ENCODE measurements at regions not wholly inside any gene's neighbourhood (a gene's known extent, or its start where the extent isn't known, plus 50 kb on each side); places are given as distances from the start of the nearest gene placed in this dataset.

DNA sequence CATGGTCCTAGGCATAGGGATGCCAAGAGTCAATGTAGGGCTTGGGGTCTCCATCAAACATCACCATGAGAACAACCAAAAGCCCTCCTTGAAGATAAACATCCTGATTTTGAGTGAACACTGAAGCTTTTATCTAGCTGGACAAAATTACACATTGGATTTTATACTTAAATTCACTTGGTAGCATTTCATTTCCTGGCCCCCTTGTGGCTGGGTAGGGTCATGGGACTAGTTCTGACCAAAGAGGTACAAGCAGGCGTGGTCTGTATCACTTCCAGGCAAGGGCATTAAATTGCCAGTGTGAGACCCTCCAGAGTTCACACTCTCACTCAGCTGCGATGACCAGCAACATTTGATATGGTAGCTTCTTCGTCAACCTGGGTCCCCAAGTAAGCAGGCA, 320.3 kb downstream of the ACTL7B start:
- TF ChIP-seq, protein P1, sequence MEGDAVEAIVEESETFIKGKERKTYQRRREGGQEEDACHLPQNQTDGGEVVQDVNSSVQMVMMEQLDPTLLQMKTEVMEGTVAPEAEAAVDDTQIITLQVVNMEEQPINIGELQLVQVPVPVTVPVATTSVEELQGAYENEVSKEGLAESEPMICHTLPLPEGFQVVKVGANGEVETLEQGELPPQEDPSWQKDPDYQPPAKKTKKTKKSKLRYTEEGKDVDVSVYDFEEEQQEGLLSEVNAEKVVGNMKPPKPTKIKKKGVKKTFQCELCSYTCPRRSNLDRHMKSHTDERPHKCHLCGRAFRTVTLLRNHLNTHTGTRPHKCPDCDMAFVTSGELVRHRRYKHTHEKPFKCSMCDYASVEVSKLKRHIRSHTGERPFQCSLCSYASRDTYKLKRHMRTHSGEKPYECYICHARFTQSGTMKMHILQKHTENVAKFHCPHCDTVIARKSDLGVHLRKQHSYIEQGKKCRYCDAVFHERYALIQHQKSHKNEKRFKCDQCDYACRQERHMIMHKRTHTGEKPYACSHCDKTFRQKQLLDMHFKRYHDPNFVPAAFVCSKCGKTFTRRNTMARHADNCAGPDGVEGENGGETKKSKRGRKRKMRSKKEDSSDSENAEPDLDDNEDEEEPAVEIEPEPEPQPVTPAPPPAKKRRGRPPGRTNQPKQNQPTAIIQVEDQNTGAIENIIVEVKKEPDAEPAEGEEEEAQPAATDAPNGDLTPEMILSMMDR (conservative IDR thresholded peaks at IDR 0.05; ENCODE audit: low read depth, low read length) = peak; percentile 25; the same call in 1 of the 2 replicates
- TF ChIP-seq CEBPB (IDR thresholded peaks at IDR 0.05; ENCODE audit: low read depth, low read length) (no peak), RCOR1 (IDR thresholded peaks at IDR 0.05; ENCODE audit: insufficient replicate concordance, low read length) (no peak)
- TF ChIP-seq, protein P2, sequence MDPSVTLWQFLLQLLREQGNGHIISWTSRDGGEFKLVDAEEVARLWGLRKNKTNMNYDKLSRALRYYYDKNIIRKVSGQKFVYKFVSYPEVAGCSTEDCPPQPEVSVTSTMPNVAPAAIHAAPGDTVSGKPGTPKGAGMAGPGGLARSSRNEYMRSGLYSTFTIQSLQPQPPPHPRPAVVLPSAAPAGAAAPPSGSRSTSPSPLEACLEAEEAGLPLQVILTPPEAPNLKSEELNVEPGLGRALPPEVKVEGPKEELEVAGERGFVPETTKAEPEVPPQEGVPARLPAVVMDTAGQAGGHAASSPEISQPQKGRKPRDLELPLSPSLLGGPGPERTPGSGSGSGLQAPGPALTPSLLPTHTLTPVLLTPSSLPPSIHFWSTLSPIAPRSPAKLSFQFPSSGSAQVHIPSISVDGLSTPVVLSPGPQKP (IDR thresholded peaks at IDR 0.05; ENCODE audit: borderline replicate concordance, low read depth, low read length) = no peak
